ENCODE measurements at regions not wholly inside any gene's neighbourhood (a gene's known extent, or its start where the extent isn't known, plus 50 kb on each side); places are given as distances from the start of the nearest gene placed in this dataset.
"Not testable (repeated sequence)": the region's sequence is repeated elsewhere in the genome, so short reads cannot be mapped to it uniquely, and the experiment has no call there.

- Mint-ChIP-seq H3K27me3 (no peaks in the 10 kb centered on the region), H3K36me3 (ENCODE audit: low read depth) (no peaks in the 10 kb centered on the region), H3K4me1 (no peaks in the 10 kb centered on the region), H3K27ac (no peak overlapping the region), H3K4me3 (no peak overlapping the region)
- ATAC-seq (no peak), DNase-seq (no peak)
- no peaks in the 10 kb centered on the region for H3K9me3 ChIP-seq (ENCODE audit: control insufficient read depth, low read length, poor library complexity, severe bottlenecking)
Measured at GRCh38 chr2:187693923-187694322, 139.7 kb upstream of the TFPI start.

GRCh38 chr2:187696644-187697043, 142.4 kb upstream of the TFPI start:
- not testable (repeated sequence) for H3K27ac Mint-ChIP-seq; ATAC-seq; H3K4me1 Mint-ChIP-seq; H3K27me3 Mint-ChIP-seq; DNase-seq; H3K36me3 Mint-ChIP-seq (ENCODE audit: low read depth); H3K9me3 ChIP-seq (ENCODE audit: control insufficient read depth, low read length, poor library complexity, severe bottlenecking); H3K4me3 Mint-ChIP-seq

- Mint-ChIP-seq H3K27ac (no peak overlapping the region), H3K27me3 (no peaks in the 10 kb centered on the region), H3K36me3 (ENCODE audit: low read depth) (peaks cover 2% of the 10 kb centered on the region), H3K4me3 (no peak overlapping the region), H3K4me1 (no peaks in the 10 kb centered on the region)
- no peak for DNase-seq
- H3K9me3 ChIP-seq (ENCODE audit: control insufficient read depth, low read length, poor library complexity, severe bottlenecking) = no peaks in the 10 kb centered on the region
- ATAC-seq = no peak
Measured at GRCh38 chr2:187698374-187699110, 144.3 kb upstream of the TFPI start.

DNA sequence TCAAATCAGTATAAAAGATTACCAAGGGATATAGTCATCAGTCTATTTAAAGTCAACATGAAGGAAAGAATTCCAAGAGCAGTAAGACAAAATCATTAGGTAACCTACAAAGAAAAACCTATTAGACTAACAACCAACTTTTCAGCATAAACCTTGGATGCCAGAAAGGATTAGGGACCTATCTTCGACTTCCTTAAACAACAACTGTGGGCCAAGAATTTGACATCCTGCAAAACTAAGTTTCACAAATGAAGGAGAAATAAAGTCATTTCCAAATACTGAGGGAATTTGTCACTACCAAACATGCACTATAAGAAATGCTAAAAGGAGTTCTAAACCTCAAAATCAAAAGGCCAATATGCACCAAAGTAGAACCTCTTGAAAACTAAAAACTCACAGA, 147.9 kb upstream of the TFPI start:
- Mint-ChIP-seq H3K27ac (no peak overlapping the region), H3K36me3 (ENCODE audit: low read depth) (peaks cover 2% of the 10 kb centered on the region), H3K27me3 (no peaks in the 10 kb centered on the region), H3K4me1 (no peaks in the 10 kb centered on the region), H3K4me3 (no peak overlapping the region)
- no peak for DNase-seq
- ATAC-seq = no peak
- H3K9me3 ChIP-seq (ENCODE audit: control insufficient read depth, low read length, poor library complexity, severe bottlenecking) = no peaks in the 10 kb centered on the region

DNA sequence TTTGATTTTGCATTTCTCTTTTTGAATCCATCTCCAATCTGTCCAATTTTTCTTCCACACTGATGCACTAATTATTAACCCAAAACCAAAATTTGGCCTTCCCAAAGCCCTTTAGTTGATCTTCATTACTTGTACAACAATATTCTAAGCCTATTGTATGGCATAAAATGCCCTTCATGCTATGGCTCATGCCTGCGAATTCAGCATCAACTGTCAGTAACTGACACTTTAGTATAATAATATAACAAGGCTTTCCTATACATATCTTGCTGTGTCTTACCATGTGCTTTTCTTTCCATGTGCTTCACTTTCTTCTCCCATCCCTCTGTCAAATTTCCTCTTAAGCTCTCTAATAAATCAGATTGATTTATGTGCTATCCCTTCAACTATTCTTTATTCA, 154.0 kb upstream of the TFPI start:
- H3K27ac Mint-ChIP-seq = no peak overlapping the region

DNA sequence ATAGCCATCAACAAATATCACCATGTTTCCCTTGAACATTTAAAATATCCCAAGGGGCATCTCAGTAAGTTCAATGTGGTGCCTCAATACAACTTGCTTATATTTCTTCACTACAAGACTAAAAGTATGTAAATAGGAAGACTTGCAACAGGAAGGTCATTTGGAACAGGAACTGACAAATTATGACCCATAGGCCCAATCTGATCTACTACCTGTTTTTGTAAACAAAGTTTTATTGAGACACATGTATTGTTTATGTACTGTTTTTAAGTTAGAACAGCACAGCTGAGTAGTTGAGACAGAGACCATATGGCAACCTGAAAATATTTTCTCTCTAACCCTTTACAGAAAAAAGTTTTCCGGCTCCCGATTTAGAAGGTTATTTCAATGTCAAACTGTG, 154.8 kb upstream of the TFPI start:
- Mint-ChIP-seq H3K27me3 (no peaks in the 10 kb centered on the region), H3K4me3 (no peak overlapping the region), H3K36me3 (ENCODE audit: low read depth) (no peaks in the 10 kb centered on the region), H3K4me1 (no peaks in the 10 kb centered on the region), H3K27ac (no peak overlapping the region)
- DNase-seq = no peak
- H3K9me3 ChIP-seq (ENCODE audit: control insufficient read depth, low read length, poor library complexity, severe bottlenecking) = no peaks in the 10 kb centered on the region
- ATAC-seq = no peak

More for the DNA sequence above, 154.0 kb upstream of the TFPI start:
- no peaks in the 10 kb centered on the region for H3K27me3 Mint-ChIP-seq
- H3K9me3 ChIP-seq (ENCODE audit: control insufficient read depth, low read length, poor library complexity, severe bottlenecking) = no peaks in the 10 kb centered on the region
- ATAC-seq = no peak
- no peak overlapping the region for H3K4me3 Mint-ChIP-seq
- H3K36me3 Mint-ChIP-seq (ENCODE audit: low read depth) = no peaks in the 10 kb centered on the region
- DNase-seq = no peak
- no peaks in the 10 kb centered on the region for H3K4me1 Mint-ChIP-seq

- no peak for DNase-seq
- Mint-ChIP-seq H3K4me3 (no peak overlapping the region), H3K4me1 (no peaks in the 10 kb centered on the region), H3K27me3 (no peaks in the 10 kb centered on the region), H3K36me3 (ENCODE audit: low read depth) (no peaks in the 10 kb centered on the region), H3K27ac (no peak overlapping the region)
- H3K9me3 ChIP-seq (ENCODE audit: control insufficient read depth, low read length, poor library complexity, severe bottlenecking) = no peaks in the 10 kb centered on the region
- no peak for ATAC-seq
Measured at GRCh38 chr2:187710791-187711521, 156.7 kb upstream of the TFPI start.

DNA sequence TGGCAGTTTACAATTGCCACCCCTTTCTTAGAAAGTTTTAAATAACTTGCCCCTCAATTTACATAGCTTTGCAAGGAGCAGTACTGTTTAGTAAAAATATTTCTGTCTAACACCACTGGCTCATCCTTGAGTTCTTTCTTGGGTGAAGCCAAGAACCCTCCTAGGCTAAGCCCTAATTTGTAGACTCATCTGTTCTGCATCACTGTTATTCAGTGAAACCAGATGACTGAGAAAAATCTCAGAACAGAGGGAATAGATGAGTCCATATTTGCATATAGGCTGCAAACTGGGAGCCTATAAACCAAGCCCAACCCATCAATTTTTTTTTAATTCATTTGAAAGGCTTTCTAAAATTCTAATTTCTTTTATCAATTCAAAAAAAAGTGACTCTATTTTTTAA, 161.4 kb upstream of the TFPI start:
- Mint-ChIP-seq H3K4me3 (no peak overlapping the region), H3K27me3 (no peaks in the 10 kb centered on the region), H3K36me3 (ENCODE audit: low read depth) (no peaks in the 10 kb centered on the region), H3K27ac (no peak overlapping the region), H3K4me1 (no peaks in the 10 kb centered on the region)
- no peaks in the 10 kb centered on the region for H3K9me3 ChIP-seq (ENCODE audit: control insufficient read depth, low read length, poor library complexity, severe bottlenecking)
- ATAC-seq = no peak
- no peak for DNase-seq

DNA sequence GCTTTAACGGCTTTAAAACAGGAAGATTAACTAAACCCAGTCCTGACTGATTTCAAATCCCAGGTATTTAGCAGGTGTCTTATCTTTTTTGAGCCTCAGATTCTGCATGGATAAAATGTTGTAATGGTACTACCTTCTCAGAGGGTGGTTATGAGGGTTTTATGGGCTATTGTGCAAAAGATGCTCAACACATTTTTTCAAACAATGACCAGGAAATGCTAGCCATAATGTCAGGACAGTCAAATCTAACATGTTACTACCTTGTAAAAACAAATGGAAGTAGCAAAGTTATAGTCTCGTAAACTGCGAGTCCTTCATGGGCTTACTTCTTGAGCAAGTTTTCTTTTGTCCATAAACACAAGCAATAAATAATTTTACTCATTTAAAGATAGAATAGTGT, 162.1 kb upstream of the TFPI start:
- no peak overlapping the region for H3K27ac Mint-ChIP-seq
- H3K36me3 Mint-ChIP-seq (ENCODE audit: low read depth) = no peaks in the 10 kb centered on the region
- DNase-seq (no peak), ATAC-seq (no peak)
- no peaks in the 10 kb centered on the region for H3K9me3 ChIP-seq (ENCODE audit: control insufficient read depth, low read length, poor library complexity, severe bottlenecking)
- H3K27me3 Mint-ChIP-seq = no peaks in the 10 kb centered on the region
- H3K4me1 Mint-ChIP-seq = no peaks in the 10 kb centered on the region
- no peak overlapping the region for H3K4me3 Mint-ChIP-seq

- no peaks in the 10 kb centered on the region for H3K36me3 Mint-ChIP-seq (ENCODE audit: low read depth)
- H3K27ac Mint-ChIP-seq = no peak overlapping the region
- H3K9me3 ChIP-seq (ENCODE audit: control insufficient read depth, low read length, poor library complexity, severe bottlenecking) = no peaks in the 10 kb centered on the region
- H3K4me1 Mint-ChIP-seq = no peaks in the 10 kb centered on the region
- no peak for DNase-seq
- ATAC-seq = no peak
- H3K4me3 Mint-ChIP-seq = no peak overlapping the region
- H3K27me3 Mint-ChIP-seq = no peaks in the 10 kb centered on the region
Measured at GRCh38 chr2:187718092-187718491, 163.9 kb upstream of the TFPI start.

GRCh38 chr2:187719510-187719909, 165.3 kb upstream of the TFPI start:
- H3K4me3 Mint-ChIP-seq = no peak overlapping the region
- no peak overlapping the region for H3K27ac Mint-ChIP-seq
- H3K36me3 Mint-ChIP-seq (ENCODE audit: low read depth) = no peaks in the 10 kb centered on the region
- H3K4me1 Mint-ChIP-seq = no peaks in the 10 kb centered on the region
- H3K27me3 Mint-ChIP-seq = no peaks in the 10 kb centered on the region
- ATAC-seq (no peak), DNase-seq (no peak)
- no peaks in the 10 kb centered on the region for H3K9me3 ChIP-seq (ENCODE audit: control insufficient read depth, low read length, poor library complexity, severe bottlenecking)

- H3K4me3 Mint-ChIP-seq = no peak overlapping the region
- no peaks in the 10 kb centered on the region for H3K27me3 Mint-ChIP-seq
- DNase-seq (no peak), ATAC-seq (no peak)
- no peaks in the 10 kb centered on the region for H3K4me1 Mint-ChIP-seq
- H3K9me3 ChIP-seq (ENCODE audit: control insufficient read depth, low read length, poor library complexity, severe bottlenecking) = no peaks in the 10 kb centered on the region
- no peaks in the 10 kb centered on the region for H3K36me3 Mint-ChIP-seq (ENCODE audit: low read depth)
- H3K27ac Mint-ChIP-seq = no peak overlapping the region
Measured at GRCh38 chr2:187748958-187749357, 194.7 kb upstream of the TFPI start.

DNA sequence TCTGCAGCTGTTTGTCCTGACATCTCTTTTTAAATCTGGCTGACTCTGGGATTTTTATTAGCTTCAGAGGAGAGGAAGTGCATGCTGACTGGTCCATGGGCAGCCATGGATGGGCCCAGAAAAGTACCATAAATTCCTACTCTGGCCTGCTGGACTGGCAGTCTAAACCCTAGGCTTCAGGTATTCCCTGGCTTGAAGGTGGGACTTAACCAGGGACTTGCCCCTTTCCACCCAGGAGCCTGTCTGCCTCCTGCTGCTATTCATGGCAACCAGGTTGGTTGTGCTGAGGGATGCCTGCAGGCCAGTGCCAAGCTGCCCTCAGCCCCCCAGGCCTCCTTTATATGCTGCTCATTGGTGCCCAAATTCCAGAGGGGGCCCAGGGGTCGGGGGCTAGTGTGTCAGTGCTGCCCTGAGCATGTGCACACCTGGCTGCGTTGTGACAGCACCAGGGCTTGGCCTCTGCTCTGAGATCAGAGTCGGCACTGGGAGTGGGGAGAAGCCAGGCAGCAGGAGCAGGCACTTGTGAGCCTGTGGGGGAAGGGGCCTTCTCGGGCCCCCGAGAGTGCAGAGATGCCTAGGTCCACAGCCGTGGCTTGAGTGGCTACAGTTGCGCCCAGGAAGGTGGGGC, 195.7 kb upstream of the TFPI start:
- no peak for ATAC-seq
- no peaks in the 10 kb centered on the region for H3K9me3 ChIP-seq (ENCODE audit: control insufficient read depth, low read length, poor library complexity, severe bottlenecking)

More for the DNA sequence above, 195.7 kb upstream of the TFPI start:
- Mint-ChIP-seq H3K4me3 (no peak overlapping the region), H3K27ac (no peak overlapping the region), H3K36me3 (ENCODE audit: low read depth) (no peaks in the 10 kb centered on the region), H3K27me3 (no peaks in the 10 kb centered on the region), H3K4me1 (no peaks in the 10 kb centered on the region)
- no peak for DNase-seq
